Prostate gland (tissue), 2 donors: ENCODE measurements at regions not wholly inside any gene's neighbourhood (a gene's known extent, or its start where the extent isn't known, plus 50 kb on each side); places are given as distances from the start of the nearest gene placed in this dataset.

ENCODE experiments used
- POLR2A ChIP-seq: fragments of 450-650 bp; IDR thresholded peaks from one replicate; pipeline ENCODE4 v1.6.1; 2016; ENCODE audit warnings: antibody characterized with exemption, mild to moderate bottlenecking
- POLR2AphosphoS5 ChIP-seq: sonication (generic); formaldehyde crosslinking; IDR thresholded peaks from one replicate; pipeline ENCODE4 v1.6.1; 2017; ENCODE audit warnings: antibody characterized with exemption
- TF ChIP-seq, protein P1 (sequence below), 4 experiments: fragments of 200-600 bp in 2 of 4; fragments of 450-650 bp in 2 of 4; sonication (generic) in 2 of 4; IDR thresholded peaks; 1 replicate in 3 of 4; 2 replicates in 1 of 4; pipeline ENCODE4 v1.5.1; 2016 to 2019; ENCODE audit warnings: antibody characterized with exemption in 4 of 4, mild to moderate bottlenecking in 2 of 4, moderate library complexity in 2 of 4

- TF ChIP-seq, protein P1, sequence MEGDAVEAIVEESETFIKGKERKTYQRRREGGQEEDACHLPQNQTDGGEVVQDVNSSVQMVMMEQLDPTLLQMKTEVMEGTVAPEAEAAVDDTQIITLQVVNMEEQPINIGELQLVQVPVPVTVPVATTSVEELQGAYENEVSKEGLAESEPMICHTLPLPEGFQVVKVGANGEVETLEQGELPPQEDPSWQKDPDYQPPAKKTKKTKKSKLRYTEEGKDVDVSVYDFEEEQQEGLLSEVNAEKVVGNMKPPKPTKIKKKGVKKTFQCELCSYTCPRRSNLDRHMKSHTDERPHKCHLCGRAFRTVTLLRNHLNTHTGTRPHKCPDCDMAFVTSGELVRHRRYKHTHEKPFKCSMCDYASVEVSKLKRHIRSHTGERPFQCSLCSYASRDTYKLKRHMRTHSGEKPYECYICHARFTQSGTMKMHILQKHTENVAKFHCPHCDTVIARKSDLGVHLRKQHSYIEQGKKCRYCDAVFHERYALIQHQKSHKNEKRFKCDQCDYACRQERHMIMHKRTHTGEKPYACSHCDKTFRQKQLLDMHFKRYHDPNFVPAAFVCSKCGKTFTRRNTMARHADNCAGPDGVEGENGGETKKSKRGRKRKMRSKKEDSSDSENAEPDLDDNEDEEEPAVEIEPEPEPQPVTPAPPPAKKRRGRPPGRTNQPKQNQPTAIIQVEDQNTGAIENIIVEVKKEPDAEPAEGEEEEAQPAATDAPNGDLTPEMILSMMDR (IDR thresholded peaks at IDR 0.05), result no peak
- no peak for TF ChIP-seq POLR2A
- TF ChIP-seq POLR2AphosphoS5, result no peak
Measured at GRCh38 chr21:19145682-19146293, 742.2 kb upstream of the TMPRSS15 start.
